ENCODE measurements at regions not wholly inside any gene's neighbourhood (a gene's known extent, or its start where the extent isn't known, plus 50 kb on each side); places are given as distances from the start of the nearest gene placed in this dataset.

GRCh38 chr4:3861720-3862639 is 95.8 kb downstream of the ADRA2C start:
- no peak overlapping the region for H2BK12ac ChIP-seq (ENCODE audit: low read length)
- H3K4me1 ChIP-seq (ENCODE audit: control insufficient read depth in 1 of 2, insufficient read depth in 2 of 2, low read length in 2 of 2), result peaks cover 3 to 4% of the 10 kb centered on the region in 2 experiments
- H2AFZ ChIP-seq (ENCODE audit: insufficient read depth, low read length, poor library complexity), result no peak overlapping the region
- no peak overlapping the region for H3K18ac ChIP-seq (ENCODE audit: low read length)
- no peak overlapping the region for H3K9ac ChIP-seq (ENCODE audit: low read length)
- no peaks in the 10 kb centered on the region for H3K79me2 ChIP-seq (ENCODE audit: control insufficient read depth, insufficient read depth, low read length, poor library complexity)
- H2AK5ac ChIP-seq (ENCODE audit: low read length), result no peak overlapping the region
- 100% methylated on average over 3 of the region's 14 CpGs for WGBS (ENCODE audit: extremely low coverage, insufficient coverage, insufficient read length)
- H3K4ac ChIP-seq (ENCODE audit: low read depth, low read length), result no peak overlapping the region
- H4K91ac ChIP-seq (ENCODE audit: low read depth, low read length), result no peak overlapping the region
- H3K4me2 ChIP-seq (ENCODE audit: low read length), result no peak overlapping the region
- H4K12ac ChIP-seq (ENCODE audit: low read depth, low read length), result no peak overlapping the region
- no peak overlapping the region for H2BK120ac ChIP-seq (ENCODE audit: insufficient read depth, low read length, poor library complexity)
- H3K36me3 ChIP-seq (ENCODE audit: control insufficient read depth in 1 of 2, insufficient read depth in 2 of 2, low read length in 2 of 2), result no peaks in the 10 kb centered on the region
- peaks cover 2% of the 10 kb centered on the region for H3K9me3 ChIP-seq (ENCODE audit: insufficient read depth, low read depth, low read length)
- H3K4me3 ChIP-seq (ENCODE audit: low read depth, low read length), result no peak overlapping the region
- H3K23ac ChIP-seq (ENCODE audit: low read length), result no peak overlapping the region
- no peak overlapping the region for H3K27ac ChIP-seq (ENCODE audit: low read depth, low read length)
- H2BK5ac ChIP-seq (ENCODE audit: low read depth, low read length, poor library complexity), result no peak overlapping the region
- H4K8ac ChIP-seq (ENCODE audit: low read depth, low read length), result no peak overlapping the region
- no peak for DNase-seq
- no peaks in the 10 kb centered on the region for H3K27me3 ChIP-seq (ENCODE audit: insufficient read depth, low read length)
- no peak overlapping the region for H3K14ac ChIP-seq (ENCODE audit: low read length)
- H3K79me1 ChIP-seq (ENCODE audit: low read length), result no peaks in the 10 kb centered on the region

GRCh38 chr4:3862640-3863420 is 96.6 kb downstream of the ADRA2C start:
- Histone ChIP-seq H3K9me3 (ENCODE audit: insufficient read depth, low read depth, low read length) (peaks cover 2% of the 10 kb centered on the region), H3K9ac (ENCODE audit: low read length) (no peak overlapping the region), H3K4ac (ENCODE audit: low read depth, low read length) (no peak overlapping the region), H3K4me3 (ENCODE audit: low read depth, low read length) (no peak overlapping the region), H3K36me3 (ENCODE audit: control insufficient read depth in 1 of 2, insufficient read depth in 2 of 2, low read length in 2 of 2) (no peaks in the 10 kb centered on the region), H3K27me3 (ENCODE audit: insufficient read depth, low read length) (no peaks in the 10 kb centered on the region), H3K14ac (ENCODE audit: low read length) (no peak overlapping the region), H2BK5ac (ENCODE audit: low read depth, low read length, poor library complexity) (no peak overlapping the region), H2BK120ac (ENCODE audit: insufficient read depth, low read length, poor library complexity) (no peak overlapping the region), H3K27ac (ENCODE audit: low read depth, low read length) (no peak overlapping the region), H4K12ac (ENCODE audit: low read depth, low read length) (no peak overlapping the region), H3K23ac (ENCODE audit: low read length) (no peak overlapping the region), H4K8ac (ENCODE audit: low read depth, low read length) (no peak overlapping the region), H3K79me2 (ENCODE audit: control insufficient read depth, insufficient read depth, low read length, poor library complexity) (no peaks in the 10 kb centered on the region), H2AFZ (ENCODE audit: insufficient read depth, low read length, poor library complexity) (no peak overlapping the region), H3K18ac (ENCODE audit: low read length) (no peak overlapping the region), H4K91ac (ENCODE audit: low read depth, low read length) (no peak overlapping the region), H3K4me2 (ENCODE audit: low read length) (no peak overlapping the region), H3K4me1 (ENCODE audit: control insufficient read depth in 1 of 2, insufficient read depth in 2 of 2, low read length in 2 of 2) (peaks cover 3 to 4% of the 10 kb centered on the region in 2 experiments), H2BK12ac (ENCODE audit: low read length) (no peak overlapping the region), H2AK5ac (ENCODE audit: low read length) (no peak overlapping the region), H3K79me1 (ENCODE audit: low read length) (no peaks in the 10 kb centered on the region)
- DNase-seq, result no peak
- no CpG with 5 or more reads among the region's 23 CpGs for WGBS (ENCODE audit: extremely low coverage, insufficient coverage, insufficient read length)

DNA sequence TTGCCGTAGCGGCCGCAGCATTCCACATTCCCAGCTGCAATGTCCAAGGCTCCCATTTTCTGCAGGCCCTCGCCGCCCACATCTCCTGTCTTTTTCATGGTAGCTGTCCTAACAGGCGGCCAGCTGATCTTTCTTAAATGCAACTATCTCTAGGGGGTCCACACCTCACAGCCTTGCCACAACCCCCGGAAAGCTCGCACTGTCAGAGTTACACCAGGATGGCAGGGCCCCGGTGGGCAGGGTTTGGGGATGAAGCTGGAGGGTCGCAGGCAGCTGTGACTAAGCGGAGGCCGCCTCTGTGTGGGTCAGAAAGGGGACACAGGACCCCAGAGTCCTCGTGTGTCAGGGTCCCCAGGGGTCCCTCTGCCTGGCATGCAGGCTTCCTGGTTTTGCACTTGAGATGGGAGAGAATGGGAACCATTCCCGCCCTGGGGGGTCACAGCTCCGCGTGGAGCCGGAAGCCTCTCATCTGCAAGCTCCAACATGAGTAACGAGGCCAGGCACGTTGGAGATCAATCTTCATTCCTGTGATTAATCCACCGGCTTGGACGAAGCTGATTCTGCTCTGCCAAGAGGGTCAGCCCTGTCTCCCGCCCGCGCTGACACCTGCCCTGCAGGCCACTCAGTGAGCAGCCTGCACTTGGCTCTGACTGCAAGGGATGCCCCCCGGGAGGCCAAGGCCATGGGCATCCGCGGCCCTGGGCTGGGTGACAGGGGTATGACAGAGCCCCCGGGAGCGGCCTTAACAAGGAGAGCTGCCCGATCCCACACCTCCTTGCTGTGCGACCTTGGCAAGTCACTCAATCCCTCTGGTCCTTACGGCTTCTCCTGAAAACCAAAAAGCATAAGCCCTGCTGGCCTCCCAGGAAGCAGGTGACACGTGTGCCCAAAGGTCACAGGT is 97.9 kb downstream of the ADRA2C start:
- Histone ChIP-seq H2AFZ (ENCODE audit: insufficient read depth, low read length, poor library complexity) (no peak overlapping the region), H3K9ac (ENCODE audit: low read length) (no peak overlapping the region), H4K12ac (ENCODE audit: low read depth, low read length) (no peak overlapping the region), H3K27me3 (ENCODE audit: insufficient read depth, low read length) (no peaks in the 10 kb centered on the region), H4K91ac (ENCODE audit: low read depth, low read length) (no peak overlapping the region), H3K4me2 (ENCODE audit: low read length) (no peak overlapping the region), H3K9me3 (ENCODE audit: insufficient read depth, low read depth, low read length) (peaks cover 3% of the 10 kb centered on the region), H3K23ac (ENCODE audit: low read length) (no peak overlapping the region), H3K36me3 (ENCODE audit: control insufficient read depth in 1 of 2, insufficient read depth in 2 of 2, low read length in 2 of 2) (no peaks in the 10 kb centered on the region), H4K8ac (ENCODE audit: low read depth, low read length) (no peak overlapping the region), H2BK12ac (ENCODE audit: low read length) (no peak overlapping the region), H3K4me3 (ENCODE audit: low read depth, low read length) (no peak overlapping the region), H3K4me1 (ENCODE audit: control insufficient read depth in 1 of 2, insufficient read depth in 2 of 2, low read length in 2 of 2) (peaks cover 3 to 4% of the 10 kb centered on the region in 2 experiments), H3K14ac (ENCODE audit: low read length) (no peak overlapping the region), H3K27ac (ENCODE audit: low read depth, low read length) (no peak overlapping the region), H3K79me1 (ENCODE audit: low read length) (no peaks in the 10 kb centered on the region), H2BK120ac (ENCODE audit: insufficient read depth, low read length, poor library complexity) (no peak overlapping the region), H2AK5ac (ENCODE audit: low read length) (no peak overlapping the region), H3K18ac (ENCODE audit: low read length) (no peak overlapping the region), H2BK5ac (ENCODE audit: low read depth, low read length, poor library complexity) (no peak overlapping the region), H3K79me2 (ENCODE audit: control insufficient read depth, insufficient read depth, low read length, poor library complexity) (no peaks in the 10 kb centered on the region), H3K4ac (ENCODE audit: low read depth, low read length) (no peak overlapping the region)
- WGBS (ENCODE audit: extremely low coverage, insufficient coverage, insufficient read length), result no CpG with 5 or more reads among the region's 33 CpGs
- DNase-seq, result no peak

Measured in trophoblast cell (in vitro differentiated cells and primary cell).